Stimulated activated CD4-positive, alpha-beta T cell treated with anti-CD3 and anti-CD28 coated beads, Interleukin-4, amount 100 ng/mL, for 24 hours (primary cell): ENCODE measurements at regions not wholly inside any gene's neighbourhood (a gene's known extent, or its start where the extent isn't known, plus 50 kb on each side); places are given as distances from the start of the nearest gene placed in this dataset.
"Not testable (repeated sequence)": the region's sequence is repeated elsewhere in the genome, so short reads cannot be mapped to it uniquely, and the experiment has no call there.

Source experiments
- DNase-seq: peaks from one replicate; pipeline ENCODE4 v3.0.0-alpha.2; 2020

GRCh38 chr6:169917153-169917552 is 165.7 kb downstream of the ERMARD start:
- no peak for DNase-seq

DNA sequence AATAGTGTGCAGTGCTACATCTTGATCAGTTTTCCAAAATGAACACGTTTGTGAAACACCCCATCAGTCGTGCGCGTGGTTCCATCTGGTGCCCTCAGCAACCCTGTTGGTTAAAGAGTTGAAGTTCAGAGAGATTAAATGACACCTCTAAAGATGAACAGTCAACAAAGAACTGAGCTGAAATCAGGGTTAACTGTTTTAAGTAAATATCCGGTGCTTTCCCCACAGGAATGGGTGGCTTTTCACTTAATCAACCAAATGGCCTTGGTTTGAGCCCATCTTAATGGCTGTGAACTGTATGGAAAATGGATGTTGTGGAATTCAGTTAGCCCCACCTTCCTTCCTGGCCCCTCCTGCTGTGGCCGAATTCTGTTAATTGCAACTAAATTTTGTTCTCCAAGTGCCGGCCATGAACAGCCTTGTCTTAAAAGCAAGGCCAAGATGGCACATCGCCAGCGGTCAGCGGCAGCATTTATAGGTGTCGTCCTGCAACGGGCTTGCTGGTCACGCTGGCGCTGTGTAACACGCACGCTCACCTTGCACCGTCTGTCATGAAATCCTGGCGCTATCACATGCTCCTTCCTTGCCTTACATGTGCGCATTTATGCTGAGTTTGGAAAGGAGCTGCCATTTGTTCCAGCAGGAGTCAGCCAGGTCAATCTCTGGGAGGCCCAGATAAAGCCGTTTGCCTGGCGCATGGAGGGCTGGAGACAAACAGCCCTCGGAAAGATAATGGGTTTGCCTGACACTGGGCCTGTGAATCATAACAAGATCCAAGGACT is 164.5 kb downstream of the ERMARD start:
- no peak for DNase-seq

- DNase-seq = not testable (repeated sequence)
These were observed 162.3 kb downstream of the ERMARD start for GRCh38 chr6:169913745-169914144.

- DNase-seq = no peak
These were observed 161.7 kb downstream of the ERMARD start for GRCh38 chr6:169913096-169913638.

DNA sequence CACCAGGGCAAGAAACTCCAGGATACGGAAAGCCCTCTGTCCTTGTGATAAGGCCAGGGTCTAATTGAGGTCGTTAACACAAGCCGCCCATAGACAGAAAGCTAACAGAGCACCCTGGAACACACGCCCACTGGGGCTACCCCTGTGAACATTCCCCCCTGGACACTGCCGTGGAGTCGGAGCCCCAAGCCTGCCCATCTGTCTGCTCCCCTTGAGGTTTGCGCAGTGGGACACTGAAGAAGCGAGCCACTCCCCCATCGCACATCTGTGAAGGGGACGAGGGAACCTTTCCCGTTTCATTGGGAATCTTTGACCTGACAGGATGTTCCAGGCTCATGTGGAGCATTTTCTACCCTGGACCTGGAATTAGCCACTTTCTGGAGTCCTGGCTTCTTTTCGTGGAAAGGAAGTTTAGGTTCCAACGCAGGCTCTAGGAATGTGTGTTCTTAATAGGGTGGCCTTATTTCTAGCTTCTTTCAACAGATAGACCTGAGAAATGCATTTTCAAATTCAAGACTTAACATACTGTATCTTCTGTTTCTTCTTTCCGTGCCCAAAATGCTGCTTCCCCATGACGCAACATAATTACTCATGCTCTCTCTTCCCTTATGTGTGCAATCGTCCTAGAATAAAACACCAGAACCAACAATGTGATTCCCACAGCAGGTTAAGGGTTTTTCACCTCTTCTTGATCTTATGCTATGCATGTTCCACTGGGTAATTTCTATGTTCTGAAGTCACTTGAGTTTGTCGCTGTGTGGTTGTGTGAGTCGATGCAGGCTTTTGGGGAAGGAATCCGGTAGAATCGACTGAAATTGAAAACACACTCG is 161.1 kb downstream of the ERMARD start:
- DNase-seq = no peak

GRCh38 chr6:169911264-169912263 is 160.1 kb downstream of the ERMARD start:
- DNase-seq = no peak

- no peak for DNase-seq
These were observed 157.7 kb downstream of the ERMARD start for GRCh38 chr6:169909113-169909512.

DNA sequence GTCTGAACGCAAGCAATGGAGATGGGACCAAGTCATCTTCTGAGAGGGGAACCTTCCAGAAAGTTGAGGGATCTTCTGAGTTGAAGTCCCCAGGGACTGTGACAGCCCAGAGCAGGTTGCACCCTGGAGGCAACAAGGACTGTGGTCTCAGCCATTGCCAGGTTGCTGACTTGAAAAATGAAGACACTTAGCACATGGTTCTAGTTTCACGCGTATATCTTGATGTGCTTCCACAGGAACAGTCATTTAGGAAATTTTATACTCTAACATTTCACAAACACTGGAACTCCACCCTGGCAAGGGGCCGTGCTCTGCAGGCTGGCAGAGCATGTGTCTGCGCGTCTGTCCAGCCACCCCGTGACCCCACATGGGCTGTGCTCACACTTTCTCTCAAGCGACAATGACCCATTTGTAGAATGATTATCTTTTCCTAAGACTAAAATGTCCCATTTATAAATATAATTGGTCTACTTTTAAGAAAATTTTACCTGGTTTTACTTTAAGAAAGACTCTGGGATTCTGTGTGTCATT is 157.0 kb downstream of the ERMARD start:
- DNase-seq = no peak

DNA sequence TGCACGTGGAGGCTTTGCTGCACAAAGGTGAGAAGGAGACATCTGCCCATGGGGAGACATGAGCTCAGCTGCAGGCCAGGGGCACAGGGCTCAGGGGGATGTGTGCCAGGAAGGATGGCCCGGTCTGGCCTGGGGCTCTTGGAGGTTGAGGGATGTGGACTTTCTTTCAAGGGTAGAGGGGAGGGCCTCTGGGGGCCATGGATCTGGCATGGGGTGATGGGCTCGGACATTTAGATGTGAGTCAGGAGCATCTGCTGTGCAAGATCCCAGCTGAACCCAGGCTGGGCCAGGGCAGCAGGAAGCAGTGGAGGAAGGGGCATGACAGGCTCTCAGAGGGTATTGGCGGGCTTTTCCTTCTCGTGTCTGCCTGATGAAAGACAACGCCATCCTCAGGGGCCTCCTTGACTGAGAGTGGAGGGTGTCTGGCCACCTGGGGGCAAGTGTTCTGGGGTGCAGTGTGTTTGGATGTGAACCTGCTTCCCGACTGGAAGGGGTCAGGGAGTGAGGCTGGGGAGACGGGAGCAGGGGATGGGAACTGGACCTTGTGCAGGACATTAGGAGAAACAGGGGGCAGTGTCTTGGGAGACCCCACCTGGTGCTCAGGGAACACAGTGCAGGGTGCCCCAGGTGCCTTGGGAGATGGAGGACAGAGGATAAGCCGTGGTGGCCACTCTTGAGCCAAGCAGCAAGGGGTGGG is 156.1 kb downstream of the ERMARD start:
- no peak for DNase-seq

DNA sequence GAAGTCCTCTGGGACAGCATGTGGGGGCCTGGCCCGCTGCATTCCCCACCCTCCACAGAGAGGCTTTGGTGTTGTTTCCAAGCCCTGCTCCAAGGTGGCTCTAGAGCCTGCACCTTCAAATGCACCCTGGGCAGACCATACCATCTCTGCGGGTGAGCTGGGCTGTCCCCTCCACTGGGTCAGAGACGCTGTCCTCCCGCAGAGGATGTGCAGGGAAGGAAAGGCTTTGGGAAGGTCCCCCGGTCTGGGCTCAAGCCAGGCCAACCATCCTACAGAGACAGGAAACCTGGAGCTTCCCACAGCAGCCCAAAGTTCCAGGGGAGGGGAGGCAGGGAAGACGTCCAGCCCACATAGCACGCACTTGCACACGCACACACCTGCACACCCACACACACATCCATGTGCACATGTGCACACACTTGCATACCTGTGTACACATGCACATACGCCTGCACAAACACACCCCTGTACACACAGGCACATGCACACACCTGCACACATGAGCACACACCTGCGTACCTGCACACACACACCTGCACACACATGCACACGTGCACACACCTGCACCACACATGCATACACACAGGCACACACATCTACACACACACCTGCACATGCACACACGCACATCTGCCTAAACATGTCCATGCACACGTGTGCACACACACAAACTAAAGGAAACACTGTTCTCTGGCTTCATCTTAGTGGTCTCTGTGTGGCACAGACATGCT is 155.4 kb downstream of the ERMARD start:
- no peak for DNase-seq

GRCh38 chr6:169906004-169906687 is 154.7 kb downstream of the ERMARD start:
- DNase-seq = no peak

DNA sequence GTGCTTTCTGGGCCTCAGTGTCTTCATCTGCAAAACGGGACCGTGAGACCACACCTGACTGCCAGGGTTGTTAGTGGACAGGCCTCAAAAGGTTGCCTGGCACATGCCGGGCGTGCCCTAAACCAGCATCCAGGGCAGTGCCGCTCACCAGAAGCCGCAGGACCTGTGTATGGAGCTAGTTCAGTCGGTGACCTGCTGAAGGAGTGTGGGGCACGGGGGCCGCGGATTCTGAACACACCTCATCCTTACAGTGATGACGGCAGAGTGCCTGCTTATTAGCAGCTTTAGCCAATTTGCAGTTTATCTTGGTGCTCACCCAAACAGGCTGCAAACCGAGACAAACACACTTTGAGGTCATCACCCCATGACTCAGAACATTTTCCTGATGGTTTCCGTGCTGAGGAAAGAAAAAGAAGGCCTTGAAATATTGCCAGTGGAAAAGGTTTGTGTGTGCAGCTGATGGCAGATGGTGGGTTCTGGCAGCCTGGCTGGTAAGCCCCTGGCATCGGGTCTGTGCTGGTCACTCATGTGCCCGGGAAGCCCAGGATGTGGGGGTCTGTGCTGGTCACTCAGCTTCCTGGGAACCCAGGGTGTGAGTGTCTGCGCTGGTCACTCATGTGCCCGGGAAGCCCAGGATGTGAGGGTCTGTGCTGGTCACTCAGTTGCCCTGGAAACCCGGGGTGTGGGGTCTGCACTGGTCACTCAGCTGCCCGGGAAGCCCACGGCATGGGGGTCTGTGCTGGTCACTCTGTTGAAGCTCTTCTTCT is 153.8 kb downstream of the ERMARD start:
- DNase-seq = no peak

- DNase-seq = no peak
These were observed 152.9 kb downstream of the ERMARD start for GRCh38 chr6:169904051-169904922.

- DNase-seq = no peak
These were observed 151.7 kb downstream of the ERMARD start for GRCh38 chr6:169903122-169903521.

GRCh38 chr6:169902604-169903003 is 151.2 kb downstream of the ERMARD start:
- DNase-seq = no peak

- no peak for DNase-seq
These were observed 150.6 kb downstream of the ERMARD start for GRCh38 chr6:169902070-169902469.

DNA sequence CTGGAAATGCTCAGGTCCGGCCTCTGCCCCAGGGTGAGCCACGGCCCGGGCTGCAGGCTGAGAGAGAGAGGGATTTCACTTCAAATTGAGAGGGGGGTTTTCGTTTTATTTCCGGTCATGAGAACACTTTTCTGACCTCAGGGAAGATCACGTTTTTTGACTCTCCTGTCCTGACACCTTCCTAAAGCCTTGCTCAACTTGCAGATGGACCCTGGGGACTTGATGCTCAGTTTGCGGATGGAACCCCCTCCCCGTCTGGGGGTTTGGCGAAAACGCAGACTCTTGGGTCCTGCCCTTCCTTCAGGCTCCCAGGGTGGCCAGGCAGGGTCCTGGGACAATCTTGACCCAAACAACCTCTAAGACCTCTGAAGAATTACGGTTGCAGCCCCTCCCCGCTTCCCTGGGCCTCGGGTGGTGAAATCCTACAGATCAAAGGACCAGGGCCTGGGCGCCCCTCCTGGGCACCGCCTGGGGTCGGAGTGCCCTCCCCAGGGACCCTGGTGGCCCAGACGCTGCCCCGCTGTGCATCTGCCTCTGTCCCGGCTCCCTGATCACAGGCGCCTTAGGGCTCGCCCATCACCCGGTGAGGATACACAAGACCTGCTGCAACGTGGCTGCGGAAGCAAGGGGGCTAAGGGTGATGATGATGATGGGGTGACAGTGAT is 148.2 kb downstream of the ERMARD start:
- no peak for DNase-seq
